Suprapubic skin (tissue), 4 donors: ENCODE measurements at regions not wholly inside any gene's neighbourhood (a gene's known extent, or its start where the extent isn't known, plus 50 kb on each side); places are given as distances from the start of the nearest gene placed in this dataset.

Experiments
- DNase-seq, 2 donors: peaks; one replicate each; pipeline ENCODE4 v3.0.0-alpha.2; 2019; ENCODE audit warnings: low spot score in 2 of 2
- H3K27ac ChIP-seq: fragments of 200-600 bp; sonication (generic); one replicate; pipeline ENCODE4 v1.5.1; 2019
- H3K27me3 ChIP-seq: fragments of 200-600 bp; sonication (generic); one replicate; pipeline ENCODE4 v1.5.1; 2019
- H3K36me3 ChIP-seq: fragments of 200-600 bp; sonication (generic); one replicate; pipeline ENCODE4 v1.5.1; 2019
- H3K4me1 ChIP-seq: fragments of 200-600 bp; sonication (generic); one replicate; pipeline ENCODE4 v1.5.1; 2019
- H3K4me3 ChIP-seq: fragments of 200-600 bp; sonication (generic); one replicate; pipeline ENCODE4 v1.5.1; 2019; ENCODE audit warnings: mild to moderate bottlenecking
- H3K9me3 ChIP-seq: fragments of 200-600 bp; sonication (generic); one replicate; pipeline ENCODE4 v1.5.1; 2019
- CTCF ChIP-seq, 2 donors: fragments of 200-600 bp in 1 of 2; fragments of 450-650 bp in 1 of 2; sonication (generic) in 1 of 2; IDR thresholded peaks; one replicate each; pipeline ENCODE4 v1.5.1; 2016 to 2019; ENCODE audit warnings: antibody characterized with exemption in 2 of 2, mild to moderate bottlenecking in 1 of 2, moderate library complexity in 1 of 2
- EP300 ChIP-seq: sonication (generic); formaldehyde crosslinking; IDR thresholded peaks from one replicate; pipeline ENCODE4 v1.6.1; 2017; ENCODE audit warnings: antibody characterized with exemption
- POLR2A ChIP-seq, 2 donors: fragments of 450-650 bp; IDR thresholded peaks; one replicate each; pipeline ENCODE4 v1.6.1; 2017; ENCODE audit warnings: antibody characterized with exemption in 2 of 2, mild to moderate bottlenecking in 2 of 2, moderate library complexity in 2 of 2
- POLR2AphosphoS5 ChIP-seq, 3 donors: sonication (generic); formaldehyde crosslinking; IDR thresholded peaks; one replicate each; pipeline ENCODE4 v1.6.1; 2017; ENCODE audit warnings: antibody characterized with exemption in 3 of 3
- WGBS: methylation state at CpG from one replicate; pipeline ENCODE4 v1.1.5; 2018; 5-methylcytosine and 5-hydroxymethylcytosine counted together

- Histone ChIP-seq H3K4me3 (no peak overlapping the region), H3K36me3 (no peaks in the 10 kb centered on the region), H3K4me1 (no peaks in the 10 kb centered on the region), H3K9me3 (peaks cover 3% of the 10 kb centered on the region), H3K27ac (no peak overlapping the region), H3K27me3 (no peaks in the 10 kb centered on the region)
- TF ChIP-seq POLR2AphosphoS5 (IDR thresholded peaks at IDR 0.05) (no peak), EP300 (no peak), CTCF (IDR thresholded peaks at IDR 0.05) (no peak), POLR2A (IDR thresholded peaks at IDR 0.05) (no peak)
- no peak for DNase-seq
These were observed 213.9 kb upstream of the GULP1 start for GRCh38 chr2:188077757-188078156.

- Histone ChIP-seq H3K27ac (no peak overlapping the region), H3K4me1 (no peaks in the 10 kb centered on the region), H3K27me3 (no peaks in the 10 kb centered on the region), H3K9me3 (peaks cover 3% of the 10 kb centered on the region), H3K36me3 (no peaks in the 10 kb centered on the region), H3K4me3 (no peak overlapping the region)
- TF ChIP-seq POLR2AphosphoS5 (IDR thresholded peaks at IDR 0.05) (no peak), POLR2A (IDR thresholded peaks at IDR 0.05) (no peak), CTCF (IDR thresholded peaks at IDR 0.05) (no peak), EP300 (no peak)
- 73% methylated on average over 4 of the region's 4 CpGs for WGBS
- DNase-seq, result no peak
These were observed 213.1 kb upstream of the GULP1 start for GRCh38 chr2:188078534-188078933.

GRCh38 chr2:188079196-188079595 is 212.5 kb upstream of the GULP1 start:
- no peaks in the 10 kb centered on the region for H3K36me3 ChIP-seq
- H3K4me1 ChIP-seq, result no peaks in the 10 kb centered on the region
- no peaks in the 10 kb centered on the region for H3K27me3 ChIP-seq
- peaks cover under 1% of the 10 kb centered on the region for H3K9me3 ChIP-seq
- TF ChIP-seq POLR2AphosphoS5 (IDR thresholded peaks at IDR 0.05) (no peak), CTCF (IDR thresholded peaks at IDR 0.05) (no peak), EP300 (no peak), POLR2A (IDR thresholded peaks at IDR 0.05) (no peak)
- DNase-seq, result no peak
- 44% methylated on average over 1 of the region's 1 CpG for WGBS
- H3K4me3 ChIP-seq, result no peak overlapping the region
- no peak overlapping the region for H3K27ac ChIP-seq

- H3K27ac ChIP-seq, result no peak overlapping the region
- no peak for DNase-seq
- no peaks in the 10 kb centered on the region for H3K36me3 ChIP-seq
- H3K4me1 ChIP-seq, result no peaks in the 10 kb centered on the region
- 74% methylated on average over 4 of the region's 4 CpGs for WGBS
- TF ChIP-seq POLR2AphosphoS5 (IDR thresholded peaks at IDR 0.05) (no peak), EP300 (no peak), CTCF (IDR thresholded peaks at IDR 0.05) (no peak), POLR2A (IDR thresholded peaks at IDR 0.05) (no peak)
- no peak overlapping the region for H3K4me3 ChIP-seq
- no peaks in the 10 kb centered on the region for H3K27me3 ChIP-seq
- no peaks in the 10 kb centered on the region for H3K9me3 ChIP-seq
These were observed 206.3 kb upstream of the GULP1 start for GRCh38 chr2:188085421-188085820.

- H3K27me3 ChIP-seq, result no peaks in the 10 kb centered on the region
- no peaks in the 10 kb centered on the region for H3K9me3 ChIP-seq
- 58% methylated on average over 2 of the region's 2 CpGs for WGBS
- H3K4me1 ChIP-seq, result no peaks in the 10 kb centered on the region
- no peaks in the 10 kb centered on the region for H3K36me3 ChIP-seq
- DNase-seq, result no peak
- H3K27ac ChIP-seq, result no peak overlapping the region
- H3K4me3 ChIP-seq, result no peak overlapping the region
- TF ChIP-seq EP300 (no peak), CTCF (IDR thresholded peaks at IDR 0.05) (no peak), POLR2AphosphoS5 (IDR thresholded peaks at IDR 0.05) (no peak), POLR2A (IDR thresholded peaks at IDR 0.05) (no peak)
These were observed 201.8 kb upstream of the GULP1 start for GRCh38 chr2:188089901-188090300.
